Gastroesophageal sphincter (tissue), 3 donors: ENCODE measurements at regions not wholly inside any gene's neighbourhood (a gene's known extent, or its start where the extent isn't known, plus 50 kb on each side); places are given as distances from the start of the nearest gene placed in this dataset.

Experiments used
- POLR2A ChIP-seq, 2 donors: fragments of 450-650 bp; IDR thresholded peaks; one replicate each; pipeline ENCODE4 v1.6.1; 2017; ENCODE audit warnings: antibody characterized with exemption in 2 of 2, mild to moderate bottlenecking in 2 of 2, moderate library complexity in 1 of 2
- POLR2AphosphoS5 ChIP-seq: sonication (generic); formaldehyde crosslinking; IDR thresholded peaks from one replicate; pipeline ENCODE4 v1.6.1; 2017; ENCODE audit warnings: antibody characterized with exemption
- TF ChIP-seq, protein P1 (sequence below), 4 experiments: fragments of 200-600 bp in 2 of 4; fragments of 450-650 bp in 2 of 4; sonication (generic) in 1 of 4; IDR thresholded peaks; one replicate each; pipeline ENCODE4 v1.5.1; 2017 to 2019; ENCODE audit warnings: antibody characterized with exemption in 4 of 4, mild to moderate bottlenecking in 2 of 4, moderate library complexity in 2 of 4

DNA sequence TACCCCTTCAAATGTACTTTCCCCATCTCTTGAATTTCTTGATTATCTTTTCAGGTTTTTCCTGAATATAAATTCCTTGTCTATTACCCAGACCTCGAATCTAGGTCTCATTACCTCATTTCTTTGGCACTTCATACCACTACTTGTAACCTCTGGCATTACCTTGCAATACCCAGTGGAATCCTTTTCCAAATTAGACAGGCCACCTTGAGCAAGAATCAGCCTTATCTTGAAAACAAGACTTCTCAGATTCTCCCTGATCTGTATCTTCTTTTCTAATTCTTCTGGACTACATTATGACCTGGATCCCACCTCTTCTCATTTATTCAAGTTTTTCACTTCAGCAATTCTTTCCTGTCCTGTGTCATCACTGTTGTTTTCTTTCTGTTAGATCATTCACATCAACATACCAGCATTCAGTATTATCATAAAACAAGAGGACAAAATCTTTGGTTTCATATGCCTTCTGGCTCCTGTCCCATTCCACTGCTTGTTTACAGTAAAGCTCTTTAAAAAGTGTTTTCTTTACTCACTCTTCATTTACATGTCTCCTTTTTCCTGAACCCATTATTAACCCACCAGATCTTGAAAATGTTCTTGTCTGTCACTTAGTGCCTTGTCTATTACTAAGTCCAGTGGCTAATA lies 275.6 kb upstream of the HS3ST1 start:
- TF ChIP-seq, protein P1, sequence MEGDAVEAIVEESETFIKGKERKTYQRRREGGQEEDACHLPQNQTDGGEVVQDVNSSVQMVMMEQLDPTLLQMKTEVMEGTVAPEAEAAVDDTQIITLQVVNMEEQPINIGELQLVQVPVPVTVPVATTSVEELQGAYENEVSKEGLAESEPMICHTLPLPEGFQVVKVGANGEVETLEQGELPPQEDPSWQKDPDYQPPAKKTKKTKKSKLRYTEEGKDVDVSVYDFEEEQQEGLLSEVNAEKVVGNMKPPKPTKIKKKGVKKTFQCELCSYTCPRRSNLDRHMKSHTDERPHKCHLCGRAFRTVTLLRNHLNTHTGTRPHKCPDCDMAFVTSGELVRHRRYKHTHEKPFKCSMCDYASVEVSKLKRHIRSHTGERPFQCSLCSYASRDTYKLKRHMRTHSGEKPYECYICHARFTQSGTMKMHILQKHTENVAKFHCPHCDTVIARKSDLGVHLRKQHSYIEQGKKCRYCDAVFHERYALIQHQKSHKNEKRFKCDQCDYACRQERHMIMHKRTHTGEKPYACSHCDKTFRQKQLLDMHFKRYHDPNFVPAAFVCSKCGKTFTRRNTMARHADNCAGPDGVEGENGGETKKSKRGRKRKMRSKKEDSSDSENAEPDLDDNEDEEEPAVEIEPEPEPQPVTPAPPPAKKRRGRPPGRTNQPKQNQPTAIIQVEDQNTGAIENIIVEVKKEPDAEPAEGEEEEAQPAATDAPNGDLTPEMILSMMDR (IDR thresholded peaks at IDR 0.05) = no peak
- no peak for TF ChIP-seq POLR2A (IDR thresholded peaks at IDR 0.05)
- no peak for TF ChIP-seq POLR2AphosphoS5
